ENCODE measurements at regions not wholly inside any gene's neighbourhood (a gene's known extent, or its start where the extent isn't known, plus 50 kb on each side); places are given as distances from the start of the nearest gene placed in this dataset.

- TF ChIP-seq CTCF (IDR thresholded peaks at IDR 0.05), result no peak
- no peak for TF ChIP-seq EZH2 (IDR thresholded peaks at IDR 0.05)
These were observed 585.1 kb downstream of the DNAJB9 start for GRCh38 chr7:109154748-109155147.

Measured in neural progenitor cell (in vitro differentiated cells).